Ovary (tissue), 7 donors: ENCODE measurements at regions not wholly inside any gene's neighbourhood (a gene's known extent, or its start where the extent isn't known, plus 50 kb on each side); places are given as distances from the start of the nearest gene placed in this dataset.

Source experiments
- DNase-seq, 5 donors: peaks; one replicate each; pipeline ENCODE4 v3.0.0-alpha.2; 2019 to 2020
- H3K27ac ChIP-seq, 2 donors: fragments of 200-600 bp; one replicate each; pipeline versions ENCODE4 v1.5.1 to v1.8.0; 2019 to 2022
- H3K27me3 ChIP-seq: fragments of 200-600 bp; one replicate; pipeline ENCODE4 v1.8.0; 2022
- H3K36me3 ChIP-seq: fragments of 200-600 bp; sonication (generic); one replicate; pipeline ENCODE4 v1.5.1; 2019
- H3K4me1 ChIP-seq: one replicate; pipeline ENCODE4 v1.8.1; 2013; ENCODE audit warnings: mild to moderate bottlenecking, moderate library complexity; ENCODE audit not compliant: insufficient read depth
- H3K4me3 ChIP-seq: fragments of 200-600 bp; sonication (generic); one replicate; pipeline ENCODE4 v1.5.1; 2017
- H3K9me3 ChIP-seq, 2 donors: fragments of 200-600 bp in 1 of 2; sonication (generic) in 1 of 2; one replicate each; pipeline versions ENCODE4 v1.5.1 to v1.8.1; 2013 to 2019; ENCODE audit warnings: mild to moderate bottlenecking in 1 of 2, moderate library complexity in 1 of 2
- EP300 ChIP-seq: sonication (generic); formaldehyde crosslinking; IDR thresholded peaks from one replicate; pipeline ENCODE4 v1.6.1; 2017; ENCODE audit warnings: antibody characterized with exemption
- POLR2A ChIP-seq: fragments of 450-650 bp; IDR thresholded peaks from one replicate; pipeline ENCODE4 v1.6.1; 2017; ENCODE audit warnings: antibody characterized with exemption, mild to moderate bottlenecking, moderate library complexity
- WGBS, 3 donors: extraction: QIAGEN DNeasy Blood & Tissue Kit in 1 of 3; methylation state at CpG; one replicate each; pipeline versions ENCODE4 v1.1.5 to v1.1.7; 2013 to 2017; 5-methylcytosine and 5-hydroxymethylcytosine counted together
- intact Hi-C, 4 donors: fragments of 100-400 bp; cut with DNase I; formaldehyde crosslinking; loops; one replicate each; pipeline versions ENCODE4 v1.11.0 to v1.15.1; 2022 to 2023
- TF ChIP-seq, protein P1 (sequence below), 3 donors: fragments of 450-650 bp in 2 of 3; fragments of 200-600 bp in 1 of 3; IDR thresholded peaks; one replicate each; pipeline versions ENCODE4 v1.5.1 to v1.8.0; 2016 to 2022; ENCODE audit warnings: antibody characterized with exemption in 3 of 3, mild to moderate bottlenecking in 1 of 3
- donor health status: DM: no; HTN: no; CAD: no; lungs with moderate emphysema.
- donor health status: DM: no; HTN: no; CAD: no.
- donor health status: Bipolar disorder and iron deficiency.
- donor health status: DM: no; HTN: no; CAD: no.
- donor health status: DM: yes; HTN: yes; CAD: no.

DNA sequence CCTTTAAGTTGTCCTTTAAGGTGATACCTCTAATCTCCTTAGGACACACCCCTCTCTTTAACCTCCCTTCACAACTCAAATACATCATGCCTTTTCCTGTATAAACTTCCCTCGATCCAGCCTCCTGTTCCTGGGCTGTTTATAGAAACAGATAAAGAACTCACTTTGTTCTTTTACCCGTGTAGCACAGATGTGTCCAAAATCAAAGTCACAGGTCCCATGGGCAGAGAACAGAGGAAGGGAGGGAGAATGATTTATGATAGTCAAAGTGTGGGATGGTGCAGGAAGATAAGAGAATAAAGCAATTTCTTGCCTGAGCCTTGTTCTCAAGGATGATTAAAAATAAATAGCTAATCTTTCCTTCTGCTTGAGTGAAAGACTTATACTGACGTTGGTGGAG lies 50.3 kb upstream of the CABCOCO1 start:
- 18 to 23% (median 22%) methylated on average over 3 of the region's 3 CpGs for WGBS, 3 donors
- no peak for DNase-seq
- Histone ChIP-seq H3K27me3 (no peaks in the 10 kb centered on the region), H3K4me1 (no peaks in the 10 kb centered on the region), H3K4me3 (no peak overlapping the region), H3K27ac (no peak overlapping the region), H3K36me3 (no peaks in the 10 kb centered on the region), H3K9me3 (no peaks in the 10 kb centered on the region)
- intact Hi-C loops = no loop called here
- TF ChIP-seq, protein P1, sequence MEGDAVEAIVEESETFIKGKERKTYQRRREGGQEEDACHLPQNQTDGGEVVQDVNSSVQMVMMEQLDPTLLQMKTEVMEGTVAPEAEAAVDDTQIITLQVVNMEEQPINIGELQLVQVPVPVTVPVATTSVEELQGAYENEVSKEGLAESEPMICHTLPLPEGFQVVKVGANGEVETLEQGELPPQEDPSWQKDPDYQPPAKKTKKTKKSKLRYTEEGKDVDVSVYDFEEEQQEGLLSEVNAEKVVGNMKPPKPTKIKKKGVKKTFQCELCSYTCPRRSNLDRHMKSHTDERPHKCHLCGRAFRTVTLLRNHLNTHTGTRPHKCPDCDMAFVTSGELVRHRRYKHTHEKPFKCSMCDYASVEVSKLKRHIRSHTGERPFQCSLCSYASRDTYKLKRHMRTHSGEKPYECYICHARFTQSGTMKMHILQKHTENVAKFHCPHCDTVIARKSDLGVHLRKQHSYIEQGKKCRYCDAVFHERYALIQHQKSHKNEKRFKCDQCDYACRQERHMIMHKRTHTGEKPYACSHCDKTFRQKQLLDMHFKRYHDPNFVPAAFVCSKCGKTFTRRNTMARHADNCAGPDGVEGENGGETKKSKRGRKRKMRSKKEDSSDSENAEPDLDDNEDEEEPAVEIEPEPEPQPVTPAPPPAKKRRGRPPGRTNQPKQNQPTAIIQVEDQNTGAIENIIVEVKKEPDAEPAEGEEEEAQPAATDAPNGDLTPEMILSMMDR (IDR thresholded peaks at IDR 0.05) = no peak
- TF ChIP-seq EP300 = no peak
- TF ChIP-seq POLR2A = no peak

DNA sequence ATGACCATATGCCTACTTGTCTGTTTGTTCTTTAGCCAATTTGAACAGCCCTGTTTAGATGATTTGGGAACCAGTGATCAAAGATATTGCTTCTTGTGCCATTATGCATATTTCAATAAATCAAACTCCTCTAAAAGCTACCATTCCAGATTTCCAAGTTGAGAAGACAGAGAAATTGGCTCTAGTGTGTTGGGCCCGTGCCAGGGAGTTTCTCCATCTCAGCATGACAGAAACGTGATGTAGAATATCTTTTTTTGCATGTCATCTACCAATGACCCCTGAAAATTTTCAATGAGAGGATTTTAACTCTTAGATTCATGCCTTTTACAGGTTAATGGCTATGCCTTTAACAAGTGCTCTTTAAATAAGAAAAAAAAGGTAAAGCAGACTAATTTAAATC lies 50.7 kb upstream of the CABCOCO1 start:
- H3K27ac ChIP-seq = no peak overlapping the region
- no peak overlapping the region for H3K4me3 ChIP-seq
- no peaks in the 10 kb centered on the region for H3K27me3 ChIP-seq
- TF ChIP-seq EP300 (no peak), POLR2A (no peak)
- TF ChIP-seq, protein P1 (IDR thresholded peaks at IDR 0.05) = no peak
- WGBS, 3 donors = 11 to 17% (median 13%) methylated on average over 2 of the region's 2 CpGs
- peak in 1 of 5 donors; percentile 34 for DNase-seq
- no peaks in the 10 kb centered on the region for H3K9me3 ChIP-seq
- intact Hi-C loops = no loop called here
- no peaks in the 10 kb centered on the region for H3K36me3 ChIP-seq
- H3K4me1 ChIP-seq = no peaks in the 10 kb centered on the region

DNA sequence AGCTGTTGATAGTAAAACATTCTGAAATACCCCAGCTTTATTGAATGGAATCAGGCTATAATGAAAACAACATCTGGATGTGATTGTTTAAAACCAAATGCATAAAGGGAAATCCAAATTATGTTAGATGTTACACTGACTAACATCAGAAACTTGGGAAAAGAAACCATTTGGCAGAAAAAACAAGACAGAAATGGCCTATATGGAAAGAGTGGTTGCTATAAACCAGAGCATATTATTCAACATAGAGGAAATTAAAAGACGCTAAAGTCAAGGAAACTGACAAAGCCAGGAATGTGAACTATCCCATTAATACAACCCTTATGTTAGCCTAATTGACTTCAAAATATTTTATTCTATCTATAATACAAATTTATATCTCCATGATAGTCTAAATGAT lies 53.0 kb upstream of the CABCOCO1 start:
- Histone ChIP-seq H3K27ac (no peak overlapping the region), H3K4me1 (no peaks in the 10 kb centered on the region), H3K9me3 (no peaks in the 10 kb centered on the region), H3K4me3 (no peak overlapping the region), H3K36me3 (no peaks in the 10 kb centered on the region), H3K27me3 (no peaks in the 10 kb centered on the region)
- WGBS, 3 donors = 84 to 96% (median 85%) methylated on average over 1 of the region's 1 CpG
- no peak for DNase-seq
- intact Hi-C loops = no loop called here
- no peak for TF ChIP-seq POLR2A
- no peak for TF ChIP-seq EP300
- TF ChIP-seq, protein P1 (IDR thresholded peaks at IDR 0.05) = no peak

DNA sequence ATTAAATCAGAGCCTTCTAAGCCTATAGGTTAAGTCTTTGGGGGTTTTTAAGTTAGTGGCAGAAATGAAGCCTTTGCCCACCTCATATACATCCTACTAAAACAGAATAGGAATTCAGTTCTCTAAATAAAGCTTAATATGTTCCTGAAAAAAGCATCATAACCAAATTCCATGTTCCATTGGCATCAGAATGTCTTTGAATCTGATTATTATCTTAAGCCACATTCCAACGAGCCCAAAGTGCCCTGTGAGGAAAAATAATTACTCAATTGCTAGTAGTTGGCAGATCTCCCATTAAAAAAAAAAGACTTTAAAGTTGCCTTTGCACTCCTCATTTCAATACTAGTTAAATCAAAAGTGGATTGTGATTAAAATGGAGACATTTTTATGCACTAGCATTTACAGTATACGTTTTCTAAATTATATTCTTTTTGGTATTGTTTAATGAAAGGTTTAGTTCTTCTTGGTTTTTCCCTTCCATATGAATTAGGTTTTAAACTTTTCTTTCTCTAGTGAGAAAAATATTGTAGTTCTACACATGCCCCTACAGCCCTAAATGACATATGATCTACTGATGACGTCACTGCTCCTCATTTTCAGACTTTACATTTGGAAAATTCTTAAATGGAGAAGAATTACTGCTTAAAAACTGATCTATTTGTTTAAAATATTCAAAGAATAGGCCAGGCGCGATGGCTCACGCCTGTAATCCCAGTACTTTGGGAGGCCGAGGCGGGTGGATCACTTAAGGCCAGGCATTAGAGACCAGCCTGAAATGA lies 54.3 kb upstream of the CABCOCO1 start:
- no peaks in the 10 kb centered on the region for H3K9me3 ChIP-seq
- H3K27me3 ChIP-seq = no peaks in the 10 kb centered on the region
- TF ChIP-seq POLR2A = no peak
- TF ChIP-seq, protein P1 (IDR thresholded peaks at IDR 0.05) = no peak
- TF ChIP-seq EP300 = no peak
- no peak overlapping the region for H3K4me3 ChIP-seq
- H3K4me1 ChIP-seq = no peaks in the 10 kb centered on the region
- no peaks in the 10 kb centered on the region for H3K36me3 ChIP-seq
- H3K27ac ChIP-seq = no peak overlapping the region
- intact Hi-C loops = no loop called here
- DNase-seq = no peak
- 80 to 85% (median 85%) methylated on average over 8 of the region's 8 CpGs for WGBS, 3 donors
